Loucy (cell line): ENCODE measurements at regions not wholly inside any gene's neighbourhood (a gene's known extent, or its start where the extent isn't known, plus 50 kb on each side); places are given as distances from the start of the nearest gene placed in this dataset.

Source experiments
- H2AFZ ChIP-seq: fragments of 200-600 bp; sonication (generic); 2 replicates; pipeline ENCODE4 v1.6.0; 2016; ENCODE audit warnings: antibody characterized with exemption, mild to moderate bottlenecking, low read length, moderate library complexity
- H3F3A ChIP-seq: fragments of 200-600 bp; 2 replicates; pipeline ENCODE4 v1.6.0; 2016; ENCODE audit warnings: antibody characterized with exemption, low read depth, mild to moderate bottlenecking
- H3K27me3 ChIP-seq: fragments of 200-600 bp; sonication (generic); 2 replicates; pipeline ENCODE4 v1.6.1; 2014; ENCODE audit warnings: low read length, mild to moderate bottlenecking; ENCODE audit not compliant: insufficient read depth, poor library complexity, severe bottlenecking
- H3K36me3 ChIP-seq: fragments of 200-600 bp; sonication (generic); 2 replicates; pipeline ENCODE4 v1.6.1; 2016; ENCODE audit warnings: low read length; ENCODE audit not compliant: insufficient read depth
- H3K4me1 ChIP-seq: fragments of 200-600 bp; sonication (generic); 2 replicates; pipeline ENCODE4 v1.5.1; 2014; ENCODE audit warnings: low read length, mild to moderate bottlenecking; ENCODE audit not compliant: insufficient read depth, poor library complexity, severe bottlenecking
- H3K4me2 ChIP-seq: fragments of 200-600 bp; sonication (generic); 2 replicates; pipeline ENCODE4 v1.6.0; 2014; ENCODE audit warnings: antibody characterized with exemption, low read length, low read depth, mild to moderate bottlenecking; ENCODE audit not compliant: poor library complexity, severe bottlenecking
- H3K4me3 ChIP-seq: fragments of 200-600 bp; sonication (generic); 2 replicates; pipeline ENCODE4 v1.5.1; 2014; ENCODE audit warnings: low read length, mild to moderate bottlenecking, mixed read lengths; ENCODE audit not compliant: poor library complexity, severe bottlenecking
- H3K79me2 ChIP-seq: fragments of 200-600 bp; sonication (generic); 2 replicates; pipeline ENCODE4 v1.6.1; 2014; ENCODE audit warnings: low read length; ENCODE audit not compliant: insufficient read depth
- H3K9ac ChIP-seq: fragments of 200-600 bp; sonication (generic); 2 replicates; pipeline ENCODE4 v1.6.0; 2014; ENCODE audit warnings: mild to moderate bottlenecking, low read depth, low read length, moderate library complexity; ENCODE audit not compliant: poor library complexity, severe bottlenecking
- H3K9me2 ChIP-seq: fragments of 200-600 bp; sonication (generic); replicated peaks from 2 replicates; pipeline ENCODE4 v1.6.1; 2016; ENCODE audit warnings: low read depth, low read length, mixed read lengths
- H3K9me3 ChIP-seq: fragments of 200-600 bp; sonication (generic); 2 replicates; pipeline ENCODE4 v1.6.1; 2014; ENCODE audit warnings: mild to moderate bottlenecking, antibody characterized with exemption, low read length, low read depth; ENCODE audit not compliant: insufficient read depth
- H4K20me1 ChIP-seq: fragments of 200-600 bp; sonication (generic); 2 replicates; pipeline ENCODE4 v1.6.0; 2014; ENCODE audit warnings: antibody characterized with exemption, low read length, mild to moderate bottlenecking; ENCODE audit not compliant: insufficient read depth, poor library complexity, severe bottlenecking
- CTCF ChIP-seq: fragments of 200-600 bp; sonication (generic); conservative IDR thresholded peaks from 2 replicates; pipeline ENCODE4 v1.5.1; 2014; ENCODE audit warnings: mild to moderate bottlenecking, antibody characterized with exemption, low read length
- EZH2phosphoT487 ChIP-seq: fragments of 200-600 bp; IDR thresholded peaks from 2 replicates; pipeline ENCODE4 v1.6.1; 2018; ENCODE audit warnings: antibody characterized with exemption, mild to moderate bottlenecking, moderate library complexity, borderline replicate concordance

GRCh38 chr2:19801367-19802080, 100.3 kb downstream of the TTC32 start:
- no peak overlapping the region for H3K9ac ChIP-seq
- no peaks in the 10 kb centered on the region for H4K20me1 ChIP-seq
- H3K4me1 ChIP-seq: no peaks in the 10 kb centered on the region
- H2AFZ ChIP-seq: no peak overlapping the region
- no peaks in the 10 kb centered on the region for H3K36me3 ChIP-seq
- no peaks in the 10 kb centered on the region for H3K79me2 ChIP-seq
- H3K9me3 ChIP-seq: no peaks in the 10 kb centered on the region
- no peaks in the 10 kb centered on the region for H3K27me3 ChIP-seq
- H3K9me2 ChIP-seq: no peaks in the 10 kb centered on the region
- no peak overlapping the region for H3K4me3 ChIP-seq
- TF ChIP-seq EZH2phosphoT487: no peak
- TF ChIP-seq CTCF: no peak
- no peaks in the 10 kb centered on the region for H3F3A ChIP-seq
- H3K4me2 ChIP-seq: no peak overlapping the region

GRCh38 chr2:19800796-19801195, 101.0 kb downstream of the TTC32 start:
- Histone ChIP-seq H3K9me3 (no peaks in the 10 kb centered on the region; the same call in 1 of the 2 replicates), H3K4me1 (no peaks in the 10 kb centered on the region), H4K20me1 (no peaks in the 10 kb centered on the region), H2AFZ (no peak overlapping the region), H3K79me2 (no peaks in the 10 kb centered on the region), H3K9me2 (no peaks in the 10 kb centered on the region), H3K4me3 (no peak overlapping the region), H3F3A (no peaks in the 10 kb centered on the region), H3K4me2 (no peak overlapping the region), H3K36me3 (no peaks in the 10 kb centered on the region), H3K9ac (no peak overlapping the region), H3K27me3 (no peaks in the 10 kb centered on the region)
- no peak for TF ChIP-seq EZH2phosphoT487
- TF ChIP-seq CTCF: no peak

GRCh38 chr2:19799881-19800780, 101.7 kb downstream of the TTC32 start:
- Histone ChIP-seq H3F3A (no peaks in the 10 kb centered on the region), H3K9ac (no peak overlapping the region), H3K27me3 (no peaks in the 10 kb centered on the region), H3K9me2 (no peaks in the 10 kb centered on the region), H4K20me1 (no peaks in the 10 kb centered on the region), H3K4me2 (no peak overlapping the region), H2AFZ (no peak overlapping the region), H3K36me3 (no peaks in the 10 kb centered on the region), H3K9me3 (no peaks in the 10 kb centered on the region; the same call in 1 of the 2 replicates), H3K4me3 (no peak overlapping the region), H3K79me2 (no peaks in the 10 kb centered on the region), H3K4me1 (no peaks in the 10 kb centered on the region)
- no peak for TF ChIP-seq EZH2phosphoT487
- TF ChIP-seq CTCF: no peak
